IPS-NIHi7 (cell line): ENCODE measurements at regions not wholly inside any gene's neighbourhood (a gene's known extent, or its start where the extent isn't known, plus 50 kb on each side); places are given as distances from the start of the nearest gene placed in this dataset.
"Not testable (repeated sequence)": the region's sequence is repeated elsewhere in the genome, so short reads cannot be mapped to it uniquely, and the experiment has no call there.

Experiments
- DNase-seq: peaks from one replicate; pipeline ENCODE4 v3.0.0; 2012; ENCODE audit warnings: mixed read lengths; ENCODE audit errors: extremely low spot score

DNA sequence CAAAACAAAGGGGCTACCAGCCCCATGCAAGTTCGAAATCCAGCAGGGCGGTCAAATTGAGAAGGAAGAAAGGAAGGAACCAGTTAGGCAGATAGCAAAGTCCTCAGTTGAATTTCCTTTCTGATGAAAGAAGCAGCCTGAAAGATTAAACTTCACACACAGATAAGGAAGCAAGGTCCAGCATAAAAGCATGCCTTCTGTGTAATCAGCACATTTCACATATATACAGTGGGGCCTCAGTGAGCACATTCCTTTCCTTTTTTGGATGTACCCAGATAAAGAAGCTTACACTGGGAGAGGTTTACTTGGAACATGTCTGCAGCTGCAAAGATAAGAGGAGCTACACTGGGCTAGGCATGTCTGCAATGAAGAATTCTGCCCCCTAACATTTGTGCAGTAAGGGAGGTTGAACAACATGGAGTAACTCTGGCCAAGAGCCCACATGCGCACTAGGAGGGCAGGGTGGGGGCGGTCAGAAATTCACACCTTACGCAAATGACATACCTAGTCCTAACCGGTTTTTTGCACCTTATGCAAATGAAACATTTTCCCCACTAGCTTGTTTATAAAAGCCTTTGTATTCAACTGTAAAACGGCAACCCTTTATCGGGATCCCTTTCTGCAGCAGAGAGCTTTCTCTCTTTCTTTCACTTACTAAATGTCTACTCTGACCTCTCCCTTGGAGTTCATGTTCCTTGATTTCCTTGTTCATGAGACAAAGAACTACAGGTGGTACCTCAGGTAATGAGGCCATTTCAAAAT, 149.7 kb upstream of the FBXL17 start:
- no peak for DNase-seq

- DNase-seq: no peak
These were observed 148.8 kb upstream of the FBXL17 start for GRCh38 chr5:108530706-108531105.

DNA sequence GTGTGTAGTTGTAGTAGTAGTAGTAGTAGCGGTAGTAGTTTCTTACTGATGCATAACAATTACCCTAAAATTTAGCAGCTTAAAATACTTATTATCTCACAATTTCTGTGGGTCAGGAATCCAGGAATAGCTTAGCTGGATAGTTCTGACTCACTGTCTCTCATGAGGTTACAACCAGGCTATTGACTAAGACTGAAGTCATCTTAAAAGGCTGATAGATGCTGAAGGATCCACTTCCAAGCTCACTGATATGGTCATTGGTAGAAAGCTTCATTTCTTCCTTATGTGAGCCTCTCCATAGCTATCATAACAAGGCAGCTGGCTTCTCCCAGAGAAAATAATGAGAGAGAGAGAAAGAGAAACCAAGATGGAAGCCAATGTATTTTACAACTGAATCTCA, 147.5 kb upstream of the FBXL17 start:
- no peak for DNase-seq

GRCh38 chr5:108528655-108529054, 146.8 kb upstream of the FBXL17 start:
- DNase-seq: no peak

DNA sequence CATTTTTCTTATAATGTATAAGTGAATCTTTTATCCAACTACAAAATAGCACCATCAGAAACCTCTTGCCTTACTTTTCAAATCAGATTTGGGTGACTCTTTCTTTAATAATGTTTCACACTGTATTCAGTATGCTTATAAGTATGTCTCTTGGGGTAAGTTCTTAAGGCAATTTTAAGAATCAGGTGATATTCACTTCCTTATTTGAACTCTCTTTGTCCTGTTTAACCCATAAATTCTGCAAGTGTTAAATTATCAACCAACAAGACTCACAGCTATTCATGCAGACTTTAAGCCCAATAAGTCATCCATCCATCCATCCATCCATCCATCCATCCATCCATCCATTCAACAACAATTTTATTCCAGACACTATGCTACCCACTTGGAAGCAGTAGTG, 142.7 kb upstream of the FBXL17 start:
- no peak for DNase-seq

DNA sequence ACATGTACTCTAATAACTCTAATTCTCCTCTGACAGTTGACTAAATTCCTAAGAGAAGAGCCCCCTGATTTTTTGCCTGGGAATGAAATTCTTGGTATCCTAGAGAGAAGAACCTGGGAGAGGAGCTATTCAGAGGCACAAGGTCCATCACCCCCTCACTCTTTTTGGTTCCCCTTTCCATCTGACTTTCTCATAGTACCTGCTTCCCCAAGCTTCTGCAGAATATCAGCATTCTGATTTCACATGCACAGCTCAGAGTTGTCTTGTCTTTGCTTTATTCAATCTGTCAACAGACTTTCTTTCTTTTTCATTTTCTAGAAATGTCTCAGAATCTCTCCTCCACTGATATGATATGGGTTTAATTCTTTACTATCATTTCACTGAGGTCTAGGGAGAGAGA, 141.5 kb upstream of the FBXL17 start:
- DNase-seq: no peak

GRCh38 chr5:108521841-108522506, 140.1 kb upstream of the FBXL17 start:
- DNase-seq: peak; percentile 63

GRCh38 chr5:108521011-108521700, 139.3 kb upstream of the FBXL17 start:
- peak; percentile 27 for DNase-seq

DNA sequence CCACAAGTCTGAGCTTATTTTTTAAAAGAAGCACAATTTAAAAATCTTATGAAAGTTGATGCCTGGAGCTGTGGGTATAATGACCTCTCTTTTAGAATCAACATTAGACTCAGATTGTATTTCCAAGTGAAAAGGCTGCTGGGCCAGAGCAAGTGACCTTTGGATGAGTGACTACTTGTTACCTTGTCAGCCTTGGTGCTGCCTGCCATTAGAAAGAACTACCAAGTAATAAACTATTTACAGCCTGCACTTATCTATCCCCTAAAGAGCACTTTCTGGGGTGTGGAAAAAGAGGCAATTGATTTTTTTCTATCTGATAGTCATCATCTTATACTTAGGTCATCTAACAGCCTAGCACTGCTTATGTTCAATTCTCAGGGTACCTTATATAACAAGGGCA, 134.9 kb upstream of the FBXL17 start:
- no peak for DNase-seq

DNA sequence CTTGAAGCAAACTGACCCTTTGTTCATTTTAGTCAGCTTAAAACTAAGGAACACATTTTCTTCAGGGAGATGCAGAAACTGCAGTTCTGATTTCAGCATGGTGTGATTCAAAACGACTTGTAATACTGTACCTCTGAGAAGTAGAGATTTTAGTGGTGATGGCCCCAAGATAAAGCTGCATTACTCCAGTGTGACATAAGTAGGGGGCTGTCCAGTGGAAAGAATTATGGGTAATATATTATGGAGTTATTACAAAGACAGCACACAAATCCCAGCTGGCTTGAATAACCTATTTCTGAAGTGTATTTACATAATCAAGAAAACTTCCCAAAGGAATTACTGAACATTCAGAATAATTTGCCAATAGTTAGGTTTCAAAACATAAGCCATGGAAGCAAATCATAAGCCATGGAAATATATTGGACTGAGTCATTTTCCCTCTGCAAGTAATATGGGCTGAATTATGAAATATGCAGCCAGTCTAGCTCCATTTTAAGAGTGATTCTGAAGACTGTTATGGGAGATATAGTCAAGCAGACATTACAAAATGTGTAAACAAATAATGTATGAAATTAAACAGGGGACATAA, 133.7 kb upstream of the FBXL17 start:
- no peak for DNase-seq

DNA sequence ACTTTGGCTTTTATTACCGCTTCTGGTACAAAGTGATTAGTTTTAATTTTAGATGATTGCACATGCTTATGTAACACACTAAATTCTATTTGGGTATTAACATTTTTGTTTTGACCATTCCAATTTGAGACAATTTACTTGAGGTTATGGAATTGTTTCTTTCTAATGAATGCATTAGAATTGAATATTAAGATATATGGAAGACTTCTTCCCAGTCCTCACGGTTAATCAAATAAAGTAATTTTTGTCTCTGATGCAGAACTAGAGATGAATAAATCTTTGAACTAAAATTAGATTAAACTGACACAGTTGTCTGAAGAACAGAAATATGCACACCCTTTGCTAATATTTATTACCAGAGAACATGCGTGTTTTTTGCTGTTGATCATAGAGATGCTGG, 127.1 kb upstream of the FBXL17 start:
- no peak for DNase-seq

- DNase-seq: no peak
These were observed 125.7 kb upstream of the FBXL17 start for GRCh38 chr5:108507631-108508030.

DNA sequence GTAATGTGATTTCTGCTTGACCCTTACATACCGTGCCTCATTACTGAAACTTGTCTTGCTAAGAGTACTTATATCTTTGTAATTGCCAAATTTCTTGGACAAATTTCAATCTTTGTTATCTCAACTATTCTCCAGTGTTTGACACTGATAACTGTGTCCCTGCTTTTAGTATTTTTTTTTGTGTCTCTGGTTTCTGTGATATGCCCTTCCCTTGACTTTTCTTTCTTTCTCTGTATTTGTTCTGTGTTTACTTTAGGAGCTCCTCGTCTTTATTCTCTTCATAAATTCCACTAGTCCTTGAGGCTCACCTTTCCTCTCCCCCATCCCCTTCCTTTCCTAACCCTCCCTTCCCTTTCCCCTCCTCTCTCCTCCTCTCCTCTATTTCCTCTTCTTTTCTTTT, 123.7 kb upstream of the FBXL17 start:
- no peak for DNase-seq

DNA sequence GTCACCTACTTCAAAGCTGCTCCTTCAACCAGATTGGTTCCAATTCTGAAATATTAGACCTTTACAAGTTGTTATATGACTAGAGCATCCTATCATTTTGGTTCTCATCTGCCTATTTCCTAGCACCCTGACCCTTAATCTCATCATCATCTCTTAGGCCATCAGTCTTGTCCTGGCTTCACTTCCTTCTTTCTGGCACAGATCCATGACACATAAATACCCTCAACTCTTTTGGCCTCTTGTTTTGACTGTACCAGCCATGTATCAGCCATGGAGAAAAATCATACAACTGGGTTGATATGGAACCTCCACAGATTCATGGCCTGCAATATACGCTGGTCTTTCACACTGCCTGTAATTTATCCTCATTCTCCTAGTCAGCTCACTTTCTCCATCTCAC, 123.1 kb upstream of the FBXL17 start:
- no peak for DNase-seq

GRCh38 chr5:108503986-108504385, 122.1 kb upstream of the FBXL17 start:
- no peak for DNase-seq

DNA sequence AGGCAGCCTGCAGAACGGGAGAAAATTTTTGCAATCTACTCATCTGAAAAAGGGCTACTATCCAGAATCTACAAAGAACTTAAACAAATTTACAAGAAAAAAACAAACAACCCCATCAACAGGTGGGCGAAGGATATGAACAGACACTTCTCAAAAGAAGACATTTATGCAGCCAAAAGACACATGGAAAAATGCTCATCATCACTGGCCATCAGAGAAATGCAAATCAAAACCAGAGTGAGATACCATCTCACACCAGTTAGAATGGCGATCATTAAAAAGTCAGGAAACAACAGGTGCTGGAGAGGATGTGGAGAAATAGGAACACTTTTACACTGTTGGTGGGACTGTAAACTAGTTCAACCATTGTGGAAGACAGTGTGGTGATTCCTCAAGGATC, 113.7 kb upstream of the FBXL17 start:
- not testable (repeated sequence) for DNase-seq

GRCh38 chr5:108487951-108488350, 106.1 kb upstream of the FBXL17 start:
- DNase-seq: no peak

- no peak for DNase-seq
These were observed 102.1 kb upstream of the FBXL17 start for GRCh38 chr5:108484035-108484434.

- DNase-seq: peak; percentile 50
These were observed 99.5 kb upstream of the FBXL17 start for GRCh38 chr5:108481355-108481931.

DNA sequence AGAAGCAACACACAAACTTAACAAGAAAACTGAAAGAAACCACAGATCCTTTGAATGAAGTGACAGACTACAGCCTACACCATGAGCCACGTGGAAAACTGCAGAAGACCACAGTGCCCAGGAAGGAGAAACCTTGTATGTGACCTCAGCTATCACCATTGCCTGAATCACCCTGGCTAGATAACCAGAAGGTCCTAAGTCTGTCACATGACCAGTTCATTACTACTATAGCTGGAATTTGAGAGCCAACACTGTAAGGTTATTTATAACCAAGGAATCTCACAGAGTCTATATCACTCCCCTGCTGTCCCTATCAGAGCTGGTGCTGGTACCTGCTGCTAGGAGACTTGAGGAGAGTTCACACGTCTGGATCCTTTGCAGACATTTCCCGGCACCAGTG, 90.3 kb upstream of the FBXL17 start:
- DNase-seq: no peak

- no peak for DNase-seq
These were observed 85.7 kb upstream of the FBXL17 start for GRCh38 chr5:108467563-108467962.
